Dedifferentiated amniotic fluid mesenchymal stem cell (primary cell): ENCODE measurements at regions not wholly inside any gene's neighbourhood (a gene's known extent, or its start where the extent isn't known, plus 50 kb on each side); places are given as distances from the start of the nearest gene placed in this dataset.
"Not testable (repeated sequence)": the region's sequence is repeated elsewhere in the genome, so short reads cannot be mapped to it uniquely, and the experiment has no call there.

Source experiments
- DNase-seq: peaks from one replicate; pipeline ENCODE4 v3.0.0-alpha.2; 2016; ENCODE audit errors: extremely low spot score

DNA sequence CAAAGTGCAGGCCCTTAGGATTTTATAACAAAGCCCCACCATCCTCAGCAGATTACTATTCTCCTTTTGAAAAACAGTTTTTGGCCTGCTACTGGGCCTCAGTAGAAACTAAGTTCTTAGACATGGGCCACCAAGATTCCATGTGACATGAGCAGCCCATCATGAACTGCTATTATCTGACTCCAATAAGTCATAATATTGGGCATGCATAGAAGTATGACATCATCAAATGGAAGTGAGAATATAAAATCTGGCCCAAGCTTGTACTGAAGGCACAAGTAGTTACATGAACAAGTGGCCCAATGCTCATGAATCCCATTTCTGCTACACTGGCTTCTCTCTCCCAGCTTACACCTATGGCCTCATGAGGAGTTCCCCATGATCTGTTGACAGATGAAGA lies 404.8 kb downstream of the EPHA5 start:
- no peak for DNase-seq

DNA sequence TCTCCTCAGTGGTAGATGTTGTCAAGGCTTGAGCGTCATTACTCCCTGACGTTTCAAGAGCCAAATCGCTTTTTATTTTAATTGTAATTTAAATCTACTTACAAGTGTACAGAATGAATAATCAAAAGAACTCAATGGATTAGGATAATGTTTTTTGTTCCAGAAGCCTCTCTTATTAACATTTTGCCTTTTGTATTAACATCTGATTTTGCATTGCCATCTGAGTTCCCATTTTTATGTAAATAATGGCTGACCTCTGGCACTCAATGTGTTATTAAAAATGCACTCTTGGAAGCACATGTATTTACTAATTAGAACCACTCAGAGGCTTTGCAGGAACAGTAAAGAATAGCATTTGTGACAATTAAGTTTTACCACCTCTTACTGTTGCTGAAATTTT lies 411.0 kb downstream of the EPHA5 start:
- no peak for DNase-seq

- no peak for DNase-seq
These were observed 419.4 kb downstream of the EPHA5 start for GRCh38 chr4:65250916-65251315.

- DNase-seq = no peak
These were observed 421.2 kb downstream of the EPHA5 start for GRCh38 chr4:65249111-65249510.

GRCh38 chr4:65242156-65242846 lies 428.0 kb downstream of the EPHA5 start:
- no peak for DNase-seq

DNA sequence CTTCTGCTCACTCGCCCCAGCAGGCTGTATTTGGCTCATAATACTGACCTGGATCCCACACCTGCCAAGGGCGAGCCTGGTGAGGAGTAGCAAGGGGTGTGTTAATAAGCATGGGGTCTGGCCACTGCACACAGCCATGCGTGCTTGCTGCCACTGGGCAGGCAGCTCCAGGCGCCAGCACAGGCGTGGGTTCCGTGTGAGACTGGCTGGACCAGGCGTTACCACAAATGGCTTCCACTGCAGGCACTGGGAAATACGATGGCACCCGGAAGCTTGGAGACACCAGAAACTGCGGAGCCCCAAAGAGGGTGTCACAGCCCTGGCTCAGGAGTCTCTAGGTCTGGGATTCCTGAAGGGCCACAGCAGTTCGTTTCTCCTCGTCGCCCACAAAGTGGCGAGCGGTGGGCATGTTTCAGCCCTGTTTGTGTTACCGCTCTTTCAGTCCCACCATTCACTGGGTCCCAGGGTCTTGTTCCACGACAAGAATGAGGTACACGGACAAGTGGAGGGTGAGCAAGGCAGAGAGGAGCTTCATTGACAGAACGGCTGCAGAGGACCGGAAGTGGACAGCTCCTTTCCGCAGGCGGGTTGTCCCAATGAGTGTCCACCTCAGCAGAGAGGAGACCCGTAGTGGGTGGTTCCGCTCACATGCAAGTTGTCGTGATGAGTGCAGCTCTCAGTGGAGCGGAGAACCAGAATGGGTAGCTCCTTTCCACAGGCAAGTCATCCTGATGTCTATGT lies 428.9 kb downstream of the EPHA5 start:
- no peak for DNase-seq

DNA sequence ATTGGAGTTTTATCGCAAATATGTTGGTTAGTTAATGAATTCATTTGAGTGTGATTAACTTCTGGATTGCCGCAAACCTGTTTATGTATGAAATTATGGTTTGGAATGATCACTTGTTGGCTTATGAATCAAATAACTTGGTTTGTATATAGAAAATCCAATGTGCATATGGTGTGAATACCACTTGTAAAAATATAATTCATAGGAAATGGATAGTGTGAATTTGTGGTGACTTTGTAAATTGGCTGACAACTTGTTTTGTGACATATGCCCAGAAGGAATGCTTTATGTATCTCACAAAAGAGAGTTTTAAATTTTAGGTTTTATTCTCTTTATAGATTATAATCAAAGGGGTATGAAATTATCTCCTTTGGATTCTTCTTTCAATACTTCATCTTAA lies 436.2 kb downstream of the EPHA5 start:
- DNase-seq = no peak

DNA sequence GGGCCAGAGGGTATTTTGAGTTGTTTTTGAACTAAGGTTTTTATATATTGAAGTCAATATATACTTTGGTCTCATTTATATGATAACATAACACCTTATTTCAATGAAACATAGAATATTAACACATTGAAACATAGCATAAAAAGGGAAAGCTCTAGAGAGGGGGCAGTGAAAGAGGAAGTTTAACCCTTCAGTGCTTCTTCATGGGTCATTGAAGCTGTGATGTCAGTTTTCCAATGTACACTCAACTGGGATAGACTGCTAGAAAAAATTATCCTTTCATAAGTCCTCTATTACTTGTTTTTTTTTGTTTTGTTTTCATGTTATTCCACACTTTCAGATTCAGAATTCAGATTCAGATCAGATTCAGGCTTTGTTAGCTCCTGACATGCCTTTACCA lies 442.7 kb downstream of the EPHA5 start:
- no peak for DNase-seq

GRCh38 chr4:65223601-65224000 lies 446.7 kb downstream of the EPHA5 start:
- no peak for DNase-seq

DNA sequence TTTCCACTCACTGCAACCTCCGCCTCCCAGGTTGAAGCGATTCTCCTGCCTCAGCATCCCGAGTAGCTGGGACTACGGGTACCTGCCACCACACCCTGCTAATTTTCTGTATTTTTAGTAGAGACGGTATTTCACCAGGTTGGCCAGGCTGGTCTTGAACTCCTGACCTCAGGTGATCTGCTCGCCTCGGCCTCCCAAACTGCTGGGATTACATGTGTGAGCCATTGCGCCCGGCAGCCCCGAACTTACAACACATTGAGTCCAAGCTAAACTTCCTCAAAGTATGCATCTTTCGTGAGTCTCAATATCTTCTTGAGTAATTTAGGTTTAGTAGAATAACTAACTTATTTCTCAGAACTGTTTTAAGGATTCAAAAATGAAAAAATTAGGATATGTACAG lies 447.2 kb downstream of the EPHA5 start:
- not testable (repeated sequence) for DNase-seq

- DNase-seq = no peak
These were observed 453.1 kb downstream of the EPHA5 start for GRCh38 chr4:65217179-65217578.

DNA sequence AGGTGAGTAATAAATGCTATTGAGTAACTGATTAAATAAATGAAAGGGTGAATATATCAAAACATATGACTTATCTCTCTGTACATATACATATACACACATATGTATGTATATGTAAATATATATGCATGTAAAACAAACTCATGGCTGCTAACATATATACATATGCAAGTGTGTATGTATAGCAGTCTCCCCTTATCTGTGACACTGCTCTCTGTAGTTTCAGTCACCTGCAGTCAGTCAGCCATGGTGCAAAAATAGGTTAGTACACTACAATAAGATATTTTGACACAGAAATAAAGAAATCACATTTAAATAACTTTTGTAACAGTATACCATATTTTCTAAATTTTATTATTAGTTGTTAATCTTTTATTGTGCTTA lies 467.4 kb downstream of the EPHA5 start:
- no peak for DNase-seq

- DNase-seq = no peak
These were observed 468.0 kb downstream of the EPHA5 start for GRCh38 chr4:65202165-65202852.

GRCh38 chr4:65195666-65196065 lies 474.6 kb downstream of the EPHA5 start:
- DNase-seq = no peak

GRCh38 chr4:65195002-65195401 lies 475.3 kb downstream of the EPHA5 start:
- DNase-seq = no peak

DNA sequence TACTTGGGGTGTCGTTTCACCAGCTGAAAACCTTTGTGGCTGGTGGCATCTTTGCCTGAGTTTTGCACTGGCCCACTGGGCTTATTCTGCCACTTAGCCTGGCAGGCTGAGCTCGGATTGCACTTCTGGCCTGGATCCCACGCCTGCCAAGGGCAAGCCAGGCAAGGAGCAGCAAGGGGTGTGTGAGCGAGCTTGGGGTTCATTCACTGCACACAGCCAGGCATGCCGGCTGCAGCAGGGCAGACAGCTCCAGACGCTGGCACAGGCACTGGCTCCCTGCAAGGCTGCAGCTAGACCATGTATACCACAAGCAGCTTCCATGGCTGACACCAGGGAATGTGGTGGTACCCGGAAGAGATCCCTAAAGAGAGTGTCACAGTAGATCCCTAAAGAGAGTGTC lies 476.3 kb downstream of the EPHA5 start:
- no peak for DNase-seq

DNA sequence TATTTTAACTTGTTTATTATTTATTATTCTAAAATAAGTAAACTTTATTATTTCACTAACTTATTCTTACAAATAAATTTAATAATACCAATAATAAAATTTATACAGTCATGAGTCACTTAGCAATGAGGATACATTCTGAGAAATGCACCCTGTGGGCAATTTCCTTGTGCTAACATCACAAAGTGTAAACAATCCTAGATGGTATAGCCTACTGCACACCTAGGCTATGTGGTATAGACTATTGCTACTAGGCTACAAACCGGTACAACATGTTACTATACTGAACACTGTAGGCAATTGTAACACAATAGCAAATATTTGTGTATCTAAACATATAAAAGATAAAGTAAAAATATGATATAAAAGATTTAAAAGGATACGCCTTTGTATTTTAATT lies 479.5 kb downstream of the EPHA5 start:
- no peak for DNase-seq

GRCh38 chr4:65175585-65175984 lies 494.7 kb downstream of the EPHA5 start:
- DNase-seq = no peak

DNA sequence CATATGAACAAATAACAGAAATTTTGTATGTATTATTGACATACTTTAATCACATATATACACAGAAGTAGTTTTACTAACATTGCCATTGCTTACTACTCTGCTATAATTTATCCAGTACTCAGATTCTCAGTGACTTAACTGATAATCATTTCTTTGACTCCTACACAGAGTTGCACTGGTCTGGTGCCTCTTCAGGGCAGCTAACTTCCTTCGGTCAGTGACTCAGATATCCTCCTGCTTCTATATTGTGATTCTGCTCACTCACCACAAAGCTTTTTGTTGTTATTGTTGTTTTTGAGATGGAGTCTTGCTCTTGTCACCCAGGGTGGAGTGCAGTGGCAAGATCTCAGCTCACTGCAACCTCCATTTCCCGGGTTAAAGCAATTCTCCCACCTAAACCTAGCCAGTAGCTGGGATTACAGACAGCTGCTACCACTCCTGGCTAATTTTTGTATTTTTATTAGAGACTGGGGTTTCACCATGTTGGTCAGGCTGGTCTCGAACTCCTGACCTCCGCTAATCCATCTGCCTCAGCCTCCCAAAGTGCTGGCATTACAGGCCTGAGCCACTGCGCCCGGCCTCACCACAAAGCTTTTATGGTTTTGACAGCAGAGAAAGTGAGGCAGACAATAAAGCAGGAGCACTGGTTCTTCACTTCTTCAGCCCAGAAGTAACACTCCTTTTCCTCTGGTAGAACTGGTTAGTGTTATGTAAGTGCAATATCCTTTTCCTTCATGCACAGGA lies 499.3 kb downstream of the EPHA5 start:
- no peak for DNase-seq

DNA sequence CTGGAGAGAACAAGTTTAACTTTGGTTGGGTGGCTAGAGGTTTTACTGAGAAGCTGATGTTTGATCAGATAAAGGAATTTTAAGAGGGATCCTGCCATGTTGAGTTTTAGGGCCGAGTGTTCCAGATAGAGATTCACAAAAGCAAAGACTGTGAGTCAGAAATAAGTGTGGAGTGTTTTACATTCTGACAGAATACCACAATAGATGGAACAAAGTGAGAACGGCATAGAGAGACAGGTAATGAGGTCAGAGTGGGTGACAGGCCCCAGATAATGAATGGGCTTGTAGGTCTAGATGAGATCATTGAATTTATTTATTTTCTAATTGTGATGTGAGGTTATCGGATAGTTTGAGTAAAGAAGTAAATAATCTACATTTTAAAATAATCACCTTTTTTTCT lies 502.6 kb downstream of the EPHA5 start:
- no peak for DNase-seq

DNA sequence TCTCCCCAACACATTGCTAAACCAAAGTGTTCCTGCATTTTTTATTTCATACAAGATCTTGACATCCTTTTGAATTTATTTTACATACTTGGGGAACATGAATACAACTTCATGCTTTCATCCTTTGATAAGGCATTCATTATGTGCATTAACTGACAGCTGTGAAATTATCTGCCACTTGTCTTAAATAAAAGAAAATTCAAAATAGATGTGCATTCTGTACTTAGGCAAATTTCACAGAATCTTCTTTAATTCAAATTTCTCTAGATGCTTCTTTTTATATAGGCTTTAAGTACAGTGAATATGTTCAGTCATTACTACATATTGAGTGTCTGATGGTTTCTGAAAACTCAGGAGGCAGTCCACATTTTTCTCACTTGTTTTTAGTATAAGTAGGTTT lies 518.1 kb downstream of the EPHA5 start:
- no peak for DNase-seq

GRCh38 chr4:65139998-65140397 lies 530.3 kb downstream of the EPHA5 start:
- DNase-seq = no peak
